Raji (cell line): ENCODE measurements at regions not wholly inside any gene's neighbourhood (a gene's known extent, or its start where the extent isn't known, plus 50 kb on each side); places are given as distances from the start of the nearest gene placed in this dataset.

Source experiments
- POLR2A ChIP-seq: IDR thresholded peaks from 2 replicates; pipeline ENCODE4 v1.6.1; 2011; ENCODE audit warnings: low read depth, low read length, control low read depth; ENCODE audit not compliant: insufficient read depth

GRCh38 chr14:53358166-53358565 is 205.0 kb upstream of the DDHD1 start:
- TF ChIP-seq POLR2A: no peak

GRCh38 chr14:53356361-53357150 is 203.4 kb upstream of the DDHD1 start:
- no peak for TF ChIP-seq POLR2A

- no peak for TF ChIP-seq POLR2A
Observed at GRCh38 chr14:53355581-53356112, 202.5 kb upstream of the DDHD1 start.

GRCh38 chr14:53354336-53354735 is 201.2 kb upstream of the DDHD1 start:
- no peak for TF ChIP-seq POLR2A

GRCh38 chr14:53350866-53351265 is 197.7 kb upstream of the DDHD1 start:
- no peak for TF ChIP-seq POLR2A

GRCh38 chr14:53350429-53350828 is 197.3 kb upstream of the DDHD1 start:
- no peak for TF ChIP-seq POLR2A

- TF ChIP-seq POLR2A: no peak
Observed at GRCh38 chr14:53346988-53347387, 193.9 kb upstream of the DDHD1 start.

GRCh38 chr14:53341324-53341723 is 188.2 kb upstream of the DDHD1 start:
- no peak for TF ChIP-seq POLR2A

GRCh38 chr14:53338192-53338591 is 185.1 kb upstream of the DDHD1 start:
- TF ChIP-seq POLR2A: no peak

- TF ChIP-seq POLR2A: no peak
Observed at GRCh38 chr14:53336729-53337128, 183.6 kb upstream of the DDHD1 start.

- no peak for TF ChIP-seq POLR2A
Observed at GRCh38 chr14:53333809-53334208, 180.7 kb upstream of the DDHD1 start.

- TF ChIP-seq POLR2A: no peak
Observed at GRCh38 chr14:53331921-53332320, 178.8 kb upstream of the DDHD1 start.

GRCh38 chr14:53331247-53331646 is 178.1 kb upstream of the DDHD1 start:
- no peak for TF ChIP-seq POLR2A

- no peak for TF ChIP-seq POLR2A
Observed at GRCh38 chr14:53330441-53330840, 177.3 kb upstream of the DDHD1 start.

- no peak for TF ChIP-seq POLR2A
Observed at GRCh38 chr14:53328841-53329240, 175.7 kb upstream of the DDHD1 start.

GRCh38 chr14:53327716-53328115 is 174.6 kb upstream of the DDHD1 start:
- no peak for TF ChIP-seq POLR2A
